Upper lobe of right lung (tissue), 1 donor: ENCODE measurements at regions not wholly inside any gene's neighbourhood (a gene's known extent, or its start where the extent isn't known, plus 50 kb on each side); places are given as distances from the start of the nearest gene placed in this dataset.

Experiments
- ATAC-seq: fragments of 200-7000 bp; cut with Tn5 transposase; one replicate; pipeline ENCODE4 v1.9.1; 2020; ENCODE audit warnings: mild to moderate bottlenecking, moderate library complexity
- DNase-seq: peaks from one replicate; pipeline ENCODE4 v3.0.0-alpha.2; 2020
- H3K27ac ChIP-seq: fragments of 200-600 bp; one replicate; pipeline ENCODE4 v1.8.0; 2022
- H3K27me3 ChIP-seq: fragments of 200-600 bp; one replicate; pipeline ENCODE4 v1.8.0; 2022; ENCODE audit warnings: mild to moderate bottlenecking
- H3K36me3 ChIP-seq: fragments of 200-600 bp; one replicate; pipeline ENCODE4 v1.8.0; 2022
- H3K4me1 ChIP-seq: fragments of 200-600 bp; one replicate; pipeline ENCODE4 v1.8.0; 2022
- H3K4me3 ChIP-seq: fragments of 200-600 bp; one replicate; pipeline ENCODE4 v1.8.0; 2022; ENCODE audit warnings: mild to moderate bottlenecking
- H3K9me3 ChIP-seq: fragments of 200-600 bp; one replicate; pipeline ENCODE4 v1.8.0; 2022
- intact Hi-C: fragments of 100-400 bp; cut with DNase I; formaldehyde crosslinking; loops from one replicate; pipeline ENCODE4 v1.11.0; 2022
- TF ChIP-seq, protein P1 (sequence below): fragments of 200-600 bp; IDR thresholded peaks from one replicate; pipeline ENCODE4 v1.8.0; 2022; ENCODE audit warnings: antibody characterized with exemption
- donor health status: DM: no; HTN: yes; CAD: no; lungs with severe emphysema.

- Histone ChIP-seq H3K4me3 (no peak overlapping the region), H3K4me1 (no peaks in the 10 kb centered on the region), H3K36me3 (no peaks in the 10 kb centered on the region), H3K9me3 (no peaks in the 10 kb centered on the region), H3K27me3 (no peaks in the 10 kb centered on the region), H3K27ac (no peak overlapping the region)
- no peak for ATAC-seq
- TF ChIP-seq, protein P1, sequence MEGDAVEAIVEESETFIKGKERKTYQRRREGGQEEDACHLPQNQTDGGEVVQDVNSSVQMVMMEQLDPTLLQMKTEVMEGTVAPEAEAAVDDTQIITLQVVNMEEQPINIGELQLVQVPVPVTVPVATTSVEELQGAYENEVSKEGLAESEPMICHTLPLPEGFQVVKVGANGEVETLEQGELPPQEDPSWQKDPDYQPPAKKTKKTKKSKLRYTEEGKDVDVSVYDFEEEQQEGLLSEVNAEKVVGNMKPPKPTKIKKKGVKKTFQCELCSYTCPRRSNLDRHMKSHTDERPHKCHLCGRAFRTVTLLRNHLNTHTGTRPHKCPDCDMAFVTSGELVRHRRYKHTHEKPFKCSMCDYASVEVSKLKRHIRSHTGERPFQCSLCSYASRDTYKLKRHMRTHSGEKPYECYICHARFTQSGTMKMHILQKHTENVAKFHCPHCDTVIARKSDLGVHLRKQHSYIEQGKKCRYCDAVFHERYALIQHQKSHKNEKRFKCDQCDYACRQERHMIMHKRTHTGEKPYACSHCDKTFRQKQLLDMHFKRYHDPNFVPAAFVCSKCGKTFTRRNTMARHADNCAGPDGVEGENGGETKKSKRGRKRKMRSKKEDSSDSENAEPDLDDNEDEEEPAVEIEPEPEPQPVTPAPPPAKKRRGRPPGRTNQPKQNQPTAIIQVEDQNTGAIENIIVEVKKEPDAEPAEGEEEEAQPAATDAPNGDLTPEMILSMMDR = no peak
- no peak for DNase-seq
- intact Hi-C loops = no loop called here
Measured at GRCh38 chr4:148693913-148694649, 251.9 kb upstream of the NR3C2 start.

- intact Hi-C loops = no loop called here
Measured at GRCh38 chr4:148692242-148692641, 250.0 kb upstream of the NR3C2 start.

GRCh38 chr4:148686449-148686848 is 244.2 kb upstream of the NR3C2 start:
- intact Hi-C loops = no loop called here
- Histone ChIP-seq H3K27me3 (no peaks in the 10 kb centered on the region), H3K36me3 (no peaks in the 10 kb centered on the region), H3K27ac (no peak overlapping the region), H3K4me1 (no peaks in the 10 kb centered on the region), H3K4me3 (no peak overlapping the region), H3K9me3 (no peaks in the 10 kb centered on the region)
- TF ChIP-seq, protein P1 = no peak
- DNase-seq = no peak
- no peak for ATAC-seq

More at GRCh38 chr4:148692242-148692641, 250.0 kb upstream of the NR3C2 start:
- no peaks in the 10 kb centered on the region for H3K4me1 ChIP-seq
- no peak for ATAC-seq
- no peaks in the 10 kb centered on the region for H3K27me3 ChIP-seq
- TF ChIP-seq, protein P1 = no peak
- H3K4me3 ChIP-seq = no peak overlapping the region
- no peaks in the 10 kb centered on the region for H3K36me3 ChIP-seq
- no peak overlapping the region for H3K27ac ChIP-seq
- no peaks in the 10 kb centered on the region for H3K9me3 ChIP-seq
- DNase-seq = no peak

- DNase-seq (no peak), ATAC-seq (no peak)
- Histone ChIP-seq H3K9me3 (no peaks in the 10 kb centered on the region), H3K27me3 (no peaks in the 10 kb centered on the region), H3K4me3 (no peak overlapping the region), H3K27ac (no peak overlapping the region), H3K4me1 (no peaks in the 10 kb centered on the region), H3K36me3 (no peaks in the 10 kb centered on the region)
- TF ChIP-seq, protein P1 = no peak
- intact Hi-C loops = no loop called here
Measured at GRCh38 chr4:148684638-148685037, 242.4 kb upstream of the NR3C2 start.

GRCh38 chr4:148680884-148681283 is 238.7 kb upstream of the NR3C2 start:
- Histone ChIP-seq H3K36me3 (no peaks in the 10 kb centered on the region), H3K27ac (no peak overlapping the region), H3K4me1 (no peaks in the 10 kb centered on the region), H3K27me3 (no peaks in the 10 kb centered on the region), H3K9me3 (no peaks in the 10 kb centered on the region), H3K4me3 (no peak overlapping the region)
- DNase-seq (no peak), ATAC-seq (no peak)
- intact Hi-C loops = no loop called here
- TF ChIP-seq, protein P1 = no peak
